GM21515 (cell line): ENCODE measurements at regions not wholly inside any gene's neighbourhood (a gene's known extent, or its start where the extent isn't known, plus 50 kb on each side); places are given as distances from the start of the nearest gene placed in this dataset.
"Not testable (repeated sequence)": the region's sequence is repeated elsewhere in the genome, so short reads cannot be mapped to it uniquely, and the experiment has no call there.

ENCODE experiments used
- ATAC-seq: cut with Tn5 transposase; IDR thresholded peaks from one replicate; pipeline ENCODE4 v1.9.1; 2021; ENCODE audit not compliant: unreplicated experiment

DNA sequence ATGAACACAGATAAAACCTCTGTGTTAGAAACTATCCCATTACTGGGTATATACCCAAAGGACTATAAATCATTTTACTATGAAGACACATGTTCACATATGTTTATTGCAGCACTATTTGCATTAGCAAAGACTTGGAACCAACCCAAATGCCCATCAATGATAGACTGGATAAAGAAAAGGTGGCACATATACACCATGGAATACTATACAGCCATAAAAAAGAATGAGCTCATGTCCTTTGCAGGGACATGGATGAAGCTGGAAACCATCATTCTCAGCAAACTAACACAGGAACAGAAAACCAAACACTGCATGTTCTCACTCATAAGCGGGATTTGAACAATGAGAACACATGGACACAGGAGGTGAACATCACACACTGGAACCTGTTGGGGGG is 58.9 kb upstream of the BMAL1 start:
- ATAC-seq: not testable (repeated sequence)

- no peak for ATAC-seq
Measured at GRCh38 chr11:13220148-13220547, 57.4 kb upstream of the BMAL1 start.

DNA sequence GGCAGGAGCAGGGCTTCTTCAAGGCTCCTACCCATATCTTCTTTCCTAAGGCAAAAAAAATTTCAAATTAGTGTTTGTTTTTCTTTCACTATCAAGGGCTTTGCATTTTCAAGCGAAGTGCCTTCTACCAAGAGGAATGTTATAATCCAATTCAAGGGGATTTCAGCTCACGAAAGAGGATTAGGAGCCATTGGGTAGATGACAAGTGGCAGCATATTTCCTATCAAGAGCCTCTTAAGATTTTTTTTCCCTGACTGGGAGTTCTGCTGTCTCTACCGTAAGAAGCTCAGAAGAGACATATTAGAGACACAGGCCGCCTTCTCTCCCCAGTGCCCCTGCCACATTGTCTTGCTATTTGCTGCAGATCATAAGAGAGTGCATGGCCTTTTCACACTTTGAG is 55.9 kb upstream of the BMAL1 start:
- ATAC-seq: no peak

- ATAC-seq: no peak
Measured at GRCh38 chr11:13222285-13222684, 55.3 kb upstream of the BMAL1 start.

DNA sequence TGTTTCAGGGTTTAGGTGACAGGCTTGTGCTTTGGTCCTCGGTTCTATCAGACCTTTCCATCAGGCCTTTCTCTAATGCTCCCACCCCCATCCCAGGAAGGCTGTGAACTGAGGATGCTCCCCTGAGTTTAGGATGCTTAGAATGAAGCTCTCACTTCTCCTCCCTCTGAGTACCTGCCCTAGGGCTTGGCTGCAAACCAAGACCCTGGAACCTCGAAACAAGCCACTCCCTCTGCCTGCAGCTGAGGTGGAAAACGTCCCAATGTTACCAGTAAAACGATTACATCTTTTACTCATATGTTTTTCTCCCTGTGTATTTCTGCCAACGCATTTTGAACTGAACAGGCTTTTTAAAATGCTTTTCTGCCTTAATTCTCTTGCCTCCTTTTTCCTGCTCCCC is 54.5 kb upstream of the BMAL1 start:
- no peak for ATAC-seq

DNA sequence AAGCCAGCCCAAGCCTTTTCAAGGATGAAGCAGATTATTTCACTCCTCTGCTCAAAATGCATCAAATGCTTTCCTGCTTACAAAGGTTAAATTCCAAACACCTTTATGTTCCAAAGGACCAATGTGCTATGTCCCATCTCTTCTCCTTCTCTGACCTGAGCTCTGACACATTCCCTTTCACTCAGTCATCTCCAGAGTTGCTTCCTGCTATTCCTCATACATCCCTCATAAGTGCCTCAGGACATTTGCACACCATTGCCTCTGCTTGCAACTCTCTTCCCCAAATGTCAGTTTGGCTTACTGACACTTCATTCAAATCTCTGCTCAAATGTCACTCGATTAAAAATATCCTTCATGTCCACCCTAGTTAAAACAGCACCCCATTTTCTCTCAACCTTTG is 53.3 kb upstream of the BMAL1 start:
- ATAC-seq: no peak

DNA sequence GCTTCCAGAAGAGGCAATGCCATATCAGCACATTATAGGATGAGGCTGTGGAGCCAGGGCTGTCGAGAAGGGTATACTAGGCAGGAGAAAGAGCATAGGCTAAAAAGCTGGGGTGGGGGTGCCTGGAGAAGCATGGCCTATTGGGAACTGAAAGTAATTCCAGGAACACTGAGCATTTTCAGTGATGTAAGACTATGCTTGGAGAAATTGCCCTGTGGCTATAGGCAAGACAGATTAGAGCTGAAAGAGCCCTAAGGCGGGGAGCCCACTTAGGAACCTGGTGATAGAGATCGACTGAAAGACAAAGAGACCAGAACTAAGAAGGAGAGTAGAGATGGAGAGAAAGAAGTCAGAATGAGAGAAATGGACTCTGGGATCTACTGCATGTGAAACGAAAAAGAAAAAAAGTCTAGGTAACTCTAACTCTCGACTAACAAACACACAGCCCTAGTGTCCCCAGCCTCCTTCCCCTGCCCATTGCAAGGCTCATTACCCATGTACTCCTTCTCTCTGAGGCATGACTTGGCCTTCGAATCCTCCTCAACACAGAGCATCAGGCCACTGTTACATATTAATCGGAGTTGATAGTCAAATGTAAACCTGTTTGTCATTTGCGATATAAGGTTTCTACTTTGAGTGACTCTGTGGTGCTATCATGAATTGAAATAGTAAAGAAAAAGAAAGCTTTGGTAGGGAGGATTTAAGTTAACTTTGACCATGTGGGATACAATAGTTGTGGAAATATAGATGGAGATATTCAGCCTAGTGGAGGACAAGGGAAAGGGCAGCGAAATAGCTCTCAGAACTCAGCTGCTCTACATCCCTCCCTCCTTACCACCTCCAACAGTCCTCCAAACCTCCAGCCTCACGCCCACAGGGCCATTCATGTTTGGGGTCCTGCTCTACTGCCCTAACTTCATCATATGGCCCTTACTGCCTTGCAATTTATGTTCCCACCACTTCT is 52.3 kb upstream of the BMAL1 start:
- no peak for ATAC-seq

- no peak for ATAC-seq
Measured at GRCh38 chr11:13227676-13228255, 49.8 kb upstream of the BMAL1 start.
